Right renal cortex interstitium (tissue), 3 donors: ENCODE measurements at regions not wholly inside any gene's neighbourhood (a gene's known extent, or its start where the extent isn't known, plus 50 kb on each side); places are given as distances from the start of the nearest gene placed in this dataset.

ENCODE experiments used
- DNase-seq, 3 donors: peaks; one replicate each; pipeline ENCODE4 v3.0.0-alpha.2; 2013; ENCODE audit warnings: low read depth in 3 of 3, low spot score in 2 of 3

DNA sequence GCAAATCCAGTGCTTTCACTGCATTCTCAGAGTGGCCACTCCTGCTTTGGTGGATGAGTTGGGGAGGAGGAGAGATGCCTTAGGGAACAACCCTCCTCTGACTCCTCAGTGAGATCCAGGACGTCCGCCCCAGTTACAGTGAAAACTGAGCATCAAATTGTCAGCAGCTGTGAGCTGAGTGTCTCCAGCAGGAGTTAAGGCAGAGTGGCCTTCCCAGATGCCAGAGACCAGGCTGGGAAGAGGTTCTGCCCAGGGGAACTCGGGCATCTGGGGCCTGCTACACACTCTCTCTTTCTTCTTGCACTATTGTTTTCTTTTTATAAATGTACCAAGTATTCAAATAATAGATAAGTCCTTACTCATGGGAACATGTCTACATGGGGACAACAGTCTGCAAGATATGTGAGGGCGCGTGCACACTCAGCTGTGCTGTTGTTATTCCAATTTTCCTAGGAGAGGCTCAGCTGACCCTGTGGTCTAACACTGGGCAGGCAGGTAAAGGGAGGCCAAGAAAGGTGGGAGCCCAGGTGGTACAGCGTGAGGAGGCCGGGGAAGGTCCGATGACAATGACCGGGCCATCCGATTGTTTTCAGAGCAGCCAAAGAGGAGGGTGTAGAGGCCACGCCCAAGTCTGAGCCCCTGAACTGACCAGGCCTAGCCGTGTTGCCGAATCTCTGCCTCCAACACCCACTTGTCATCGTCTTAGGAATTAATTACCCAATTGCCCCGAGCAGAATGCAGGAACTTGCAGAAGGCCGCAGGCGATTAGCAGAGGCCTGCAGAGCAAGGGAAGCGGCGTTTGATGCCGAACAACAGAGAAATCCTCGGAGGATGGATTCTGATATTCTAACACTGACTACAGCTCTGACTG is 166.9 kb downstream of the ANAPC1 start:
- no peak for DNase-seq
